Heart right ventricle (tissue), 16 donors: ENCODE measurements at regions not wholly inside any gene's neighbourhood (a gene's known extent, or its start where the extent isn't known, plus 50 kb on each side); places are given as distances from the start of the nearest gene placed in this dataset.

Source experiments
- ATAC-seq, 8 donors: fragments of 200-7000 bp; cut with Tn5 transposase; one replicate each; pipeline ENCODE4 v1.9.1; 2020; ENCODE audit warnings: mild to moderate bottlenecking in 8 of 8, moderate library complexity in 8 of 8, moderate number of reproducible peaks in 1 of 8
- DNase-seq, 2 donors: peaks; one replicate each; pipeline ENCODE4 v3.0.0-alpha.2; 2020
- H3K27ac ChIP-seq, 10 donors: fragments of 200-600 bp; sonication (generic) in 2 of 10; one replicate each; pipeline versions ENCODE4 v1.5.0 to v1.8.0; 2020 to 2022; ENCODE audit warnings: mild to moderate bottlenecking in 3 of 10
- H3K27me3 ChIP-seq, 7 donors: fragments of 200-600 bp; one replicate each; pipeline ENCODE4 v1.8.0; 2021 to 2022; ENCODE audit warnings: mild to moderate bottlenecking in 2 of 7
- H3K36me3 ChIP-seq, 9 donors: fragments of 200-600 bp; sonication (generic) in 1 of 9; one replicate each; pipeline versions ENCODE4 v1.5.0 to v1.8.0; 2020 to 2022; ENCODE audit warnings: mild to moderate bottlenecking in 2 of 9
- H3K4me1 ChIP-seq, 9 donors: fragments of 200-600 bp; sonication (generic) in 1 of 9; one replicate each; pipeline versions ENCODE4 v1.5.0 to v1.8.0; 2020 to 2022; ENCODE audit warnings: mild to moderate bottlenecking in 4 of 9
- H3K4me3 ChIP-seq, 10 donors: fragments of 200-600 bp; sonication (generic) in 2 of 10; one replicate each; pipeline versions ENCODE4 v1.5.0 to v1.8.0; 2020 to 2022; ENCODE audit warnings: mild to moderate bottlenecking in 7 of 10, moderate library complexity in 2 of 10
- H3K9me3 ChIP-seq, 11 donors: fragments of 200-600 bp in 10 of 11; sonication (generic) in 2 of 11; one replicate each; pipeline versions ENCODE4 v1.5.0 to v1.8.0; 2013 to 2022; ENCODE audit warnings: mild to moderate bottlenecking in 2 of 11, control low read depth in 1 of 11, moderate library complexity in 1 of 11
- CTCF ChIP-seq, 9 donors: fragments of 200-600 bp; sonication (generic) in 2 of 9; IDR thresholded peaks; one replicate each; pipeline versions ENCODE4 v1.5.0 to v1.8.0; 2021 to 2022; ENCODE audit warnings: antibody characterized with exemption in 9 of 9, mild to moderate bottlenecking in 5 of 9, moderate library complexity in 1 of 9
- WGBS, 2 donors: extraction: QIAGEN DNeasy Blood & Tissue Kit; methylation state at CpG; one replicate each; pipeline ENCODE4 v1.1.7; 2013; ENCODE audit warnings: inconsistent platforms in 1 of 2; 5-methylcytosine and 5-hydroxymethylcytosine counted together
- intact Hi-C, 10 donors: fragments of 100-400 bp; cut with DNase I; formaldehyde crosslinking; loops; one replicate each; pipeline versions ENCODE4 v1.11.1 to v1.14.2; 2022
- donor health status: Arrhythmogenic right ventricular cardiomyopathy.
- donor health status: ischemic (EF 13 %, LVEDD 7.1; RV severe dilation, severe dysfunction).
- donor health status: healthy with polysubstance abuse.
- donor health status: DM: no; HTN: yes; CAD: no.
- donor health status: DM: no; HTN: no; CAD: no.
- donor health status: ischemic (EF 25% LVEDD 6.9; RV normal size, moderate dysfunction).
- donor health status: ischemic (EF 25% LVEDD 5.7; RV mildly dilated, moderate dysfunction).
- donor health status: healthy.
- donor health status: DM: yes; HTN: yes; CAD: no.
- donor health status: Ischemic cardiomyopathy.
- donor health status: ischemic (EF 35%, LVEDD 5.7; RV mildly dilated, moderate dysfunction).
- donor health status: nonischemic (EF 11% LVEDD 7.7; RV severe dilation, severe dysfunction).
- donor health status: DM: yes; HTN: yes; CAD: no.
- donor health status: PGD.
- donor health status: ischemic (EF 29% LVEDD 5.4; RV normal size, mild dysfunction).
- donor health status: nonischemic (EF 23%, LVEDD 6.1; RV moderate dilation, normal function).

GRCh38 chr9:1521547-1521946 lies 471.4 kb downstream of the DMRT2 start:
- 80 to 88% methylated on average over 4 of the region's 4 CpGs for WGBS, 2 donors
- no peak overlapping the region for H3K27ac ChIP-seq
- H3K36me3 ChIP-seq = no peaks in the 10 kb centered on the region
- H3K4me3 ChIP-seq = no peak overlapping the region
- DNase-seq = no peak
- peaks cover 0 to 4% (median 0%) of the 10 kb centered on the region in 11 donors for H3K9me3 ChIP-seq
- ATAC-seq = no peak
- no peak for TF ChIP-seq CTCF (IDR thresholded peaks at IDR 0.05)
- no peaks in the 10 kb centered on the region for H3K4me1 ChIP-seq
- no peaks in the 10 kb centered on the region for H3K27me3 ChIP-seq
- intact Hi-C loops = no loop called here

- peaks cover 0 to 4% (median 0%) of the 10 kb centered on the region in 11 donors for H3K9me3 ChIP-seq
- DNase-seq (no peak), ATAC-seq (no peak)
- H3K27ac ChIP-seq = no peak overlapping the region
- no peaks in the 10 kb centered on the region for H3K36me3 ChIP-seq
- H3K27me3 ChIP-seq = no peaks in the 10 kb centered on the region
- TF ChIP-seq CTCF (IDR thresholded peaks at IDR 0.05) = no peak
- no peak overlapping the region for H3K4me3 ChIP-seq
- WGBS, 2 donors = 62 to 65% methylated on average over 1 of the region's 1 CpG
- H3K4me1 ChIP-seq = no peaks in the 10 kb centered on the region
- intact Hi-C loops = no loop called here
Measured at GRCh38 chr9:1522219-1522767, 472.1 kb downstream of the DMRT2 start.

- 52 to 57% methylated on average over 2 of the region's 2 CpGs for WGBS, 2 donors
- no peak overlapping the region for H3K4me3 ChIP-seq
- no peaks in the 10 kb centered on the region for H3K4me1 ChIP-seq
- intact Hi-C loops = no loop called here
- H3K9me3 ChIP-seq = peaks cover 0 to 3% (median 0%) of the 10 kb centered on the region in 11 donors
- peaks cover 0 to 2% (median 0%) of the 10 kb centered on the region in 7 donors for H3K27me3 ChIP-seq
- ATAC-seq (no peak), DNase-seq (no peak)
- no peak for TF ChIP-seq CTCF (IDR thresholded peaks at IDR 0.05)
- H3K27ac ChIP-seq = no peak overlapping the region
- no peaks in the 10 kb centered on the region for H3K36me3 ChIP-seq
Measured at GRCh38 chr9:1528456-1528855, 478.3 kb downstream of the DMRT2 start.

- ATAC-seq (no peak), DNase-seq (no peak)
- no peaks in the 10 kb centered on the region for H3K4me1 ChIP-seq
- no peak overlapping the region for H3K4me3 ChIP-seq
- H3K9me3 ChIP-seq = peaks cover 0 to 3% (median 0%) of the 10 kb centered on the region in 11 donors
- no peak overlapping the region for H3K27ac ChIP-seq
- no peaks in the 10 kb centered on the region for H3K36me3 ChIP-seq
- no peak for TF ChIP-seq CTCF (IDR thresholded peaks at IDR 0.05)
- H3K27me3 ChIP-seq = peaks cover 0 to 2% (median 0%) of the 10 kb centered on the region in 7 donors
- intact Hi-C loops = no loop called here
- WGBS, 2 donors = 80 to 81% methylated on average over 3 of the region's 3 CpGs
Measured at GRCh38 chr9:1530696-1531095, 480.5 kb downstream of the DMRT2 start.
